Ovary (tissue), 7 donors: ENCODE measurements at regions not wholly inside any gene's neighbourhood (a gene's known extent, or its start where the extent isn't known, plus 50 kb on each side); places are given as distances from the start of the nearest gene placed in this dataset. TPM values are rescaled to one million over a fixed set of nuclear protein-coding genes. Genes with fewer than 3 reads are reported as not detected.

Experiments used
- DNase-seq, 5 donors: peaks; one replicate each; pipeline ENCODE4 v3.0.0-alpha.2; 2019 to 2020
- H3K27ac ChIP-seq, 2 donors: fragments of 200-600 bp; one replicate each; pipeline versions ENCODE4 v1.5.1 to v1.8.0; 2019 to 2022
- H3K27me3 ChIP-seq: fragments of 200-600 bp; one replicate; pipeline ENCODE4 v1.8.0; 2022
- H3K36me3 ChIP-seq: fragments of 200-600 bp; sonication (generic); one replicate; pipeline ENCODE4 v1.5.1; 2019
- H3K4me1 ChIP-seq: one replicate; pipeline ENCODE4 v1.8.1; 2013; ENCODE audit warnings: mild to moderate bottlenecking, moderate library complexity; ENCODE audit not compliant: insufficient read depth
- H3K4me3 ChIP-seq: fragments of 200-600 bp; sonication (generic); one replicate; pipeline ENCODE4 v1.5.1; 2017
- H3K9me3 ChIP-seq, 2 donors: fragments of 200-600 bp in 1 of 2; sonication (generic) in 1 of 2; one replicate each; pipeline versions ENCODE4 v1.5.1 to v1.8.1; 2013 to 2019; ENCODE audit warnings: mild to moderate bottlenecking in 1 of 2, moderate library complexity in 1 of 2
- EP300 ChIP-seq: sonication (generic); formaldehyde crosslinking; IDR thresholded peaks from one replicate; pipeline ENCODE4 v1.6.1; 2017; ENCODE audit warnings: antibody characterized with exemption
- POLR2A ChIP-seq: fragments of 450-650 bp; IDR thresholded peaks from one replicate; pipeline ENCODE4 v1.6.1; 2017; ENCODE audit warnings: antibody characterized with exemption, mild to moderate bottlenecking, moderate library complexity
- WGBS, 3 donors: extraction: QIAGEN DNeasy Blood & Tissue Kit in 1 of 3; methylation state at CpG; one replicate each; pipeline versions ENCODE4 v1.1.5 to v1.1.7; 2013 to 2017; 5-methylcytosine and 5-hydroxymethylcytosine counted together
- intact Hi-C, 4 donors: fragments of 100-400 bp; cut with DNase I; formaldehyde crosslinking; loops; one replicate each; pipeline versions ENCODE4 v1.11.0 to v1.15.1; 2022 to 2023
- microRNA counts: library from miRNA; unstranded; fragments of <30 nt; microRNA quantifications from one replicate; lab custom pipeline; 2016
- microRNA-seq, 3 donors: library from miRNA; unstranded; fragments of <30 nt; microRNA quantifications; one replicate each; pipeline versions ENCODE4 to v1.2.0, GENCODE V29; 2019 to 2020
- small RNA-seq: library from RNA; depleted of rRNA; stranded (forward); fragments of <200 nt; gene quantifications from one replicate; pipeline ENCODE3, GENCODE V24; 2016
- TF ChIP-seq, protein P1 (sequence below), 3 donors: fragments of 450-650 bp in 2 of 3; fragments of 200-600 bp in 1 of 3; IDR thresholded peaks; one replicate each; pipeline versions ENCODE4 v1.5.1 to v1.8.0; 2016 to 2022; ENCODE audit warnings: antibody characterized with exemption in 3 of 3, mild to moderate bottlenecking in 1 of 3
- donor health status: DM: no; HTN: no; CAD: no; lungs with moderate emphysema.
- donor health status: DM: no; HTN: no; CAD: no.
- donor health status: Bipolar disorder and iron deficiency.
- donor health status: DM: no; HTN: no; CAD: no.
- donor health status: DM: yes; HTN: yes; CAD: no.

DNA sequence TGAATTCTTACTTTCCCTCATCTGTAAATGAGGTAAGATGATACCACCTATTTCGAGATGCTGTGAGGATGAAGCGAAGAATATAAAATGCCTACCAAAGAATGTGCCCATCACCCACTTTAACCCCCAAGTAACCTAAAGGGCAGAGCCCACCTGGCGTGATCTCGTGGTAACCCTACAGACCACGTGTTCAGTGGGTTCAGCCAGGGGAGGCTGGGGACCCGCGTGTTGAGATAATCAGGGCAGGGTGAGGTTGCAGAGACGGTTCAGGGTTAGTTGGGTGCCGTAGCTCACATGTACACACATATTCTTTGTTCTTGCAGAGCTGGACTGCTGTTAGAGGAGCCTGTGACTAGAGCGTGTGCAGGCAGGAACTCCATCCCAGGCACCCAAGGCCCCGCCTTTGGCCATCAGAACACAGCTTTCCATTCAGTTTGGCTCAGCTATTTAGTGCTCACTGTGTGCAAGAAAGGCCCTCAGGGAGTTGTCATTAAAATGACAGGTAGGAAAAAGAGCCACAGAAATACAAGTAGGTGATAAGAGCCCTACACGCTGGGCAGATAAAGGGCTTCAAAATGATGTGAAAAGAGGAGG lies 56.5 kb upstream of the HAND1 start:
- Histone ChIP-seq H3K9me3 (no peaks in the 10 kb centered on the region), H3K4me1 (no peaks in the 10 kb centered on the region), H3K4me3 (no peak overlapping the region), H3K27ac (no peak overlapping the region), H3K27me3 (no peaks in the 10 kb centered on the region), H3K36me3 (no peaks in the 10 kb centered on the region)
- DNase-seq: no peak
- 56 to 74% (median 60%) methylated on average over 12 of the region's 12 CpGs for WGBS, 3 donors
- intact Hi-C loops: no loop called here
- TF ChIP-seq, protein P1, sequence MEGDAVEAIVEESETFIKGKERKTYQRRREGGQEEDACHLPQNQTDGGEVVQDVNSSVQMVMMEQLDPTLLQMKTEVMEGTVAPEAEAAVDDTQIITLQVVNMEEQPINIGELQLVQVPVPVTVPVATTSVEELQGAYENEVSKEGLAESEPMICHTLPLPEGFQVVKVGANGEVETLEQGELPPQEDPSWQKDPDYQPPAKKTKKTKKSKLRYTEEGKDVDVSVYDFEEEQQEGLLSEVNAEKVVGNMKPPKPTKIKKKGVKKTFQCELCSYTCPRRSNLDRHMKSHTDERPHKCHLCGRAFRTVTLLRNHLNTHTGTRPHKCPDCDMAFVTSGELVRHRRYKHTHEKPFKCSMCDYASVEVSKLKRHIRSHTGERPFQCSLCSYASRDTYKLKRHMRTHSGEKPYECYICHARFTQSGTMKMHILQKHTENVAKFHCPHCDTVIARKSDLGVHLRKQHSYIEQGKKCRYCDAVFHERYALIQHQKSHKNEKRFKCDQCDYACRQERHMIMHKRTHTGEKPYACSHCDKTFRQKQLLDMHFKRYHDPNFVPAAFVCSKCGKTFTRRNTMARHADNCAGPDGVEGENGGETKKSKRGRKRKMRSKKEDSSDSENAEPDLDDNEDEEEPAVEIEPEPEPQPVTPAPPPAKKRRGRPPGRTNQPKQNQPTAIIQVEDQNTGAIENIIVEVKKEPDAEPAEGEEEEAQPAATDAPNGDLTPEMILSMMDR (IDR thresholded peaks at IDR 0.05): no peak
- TF ChIP-seq EP300 (no peak), POLR2A (no peak)

DNA sequence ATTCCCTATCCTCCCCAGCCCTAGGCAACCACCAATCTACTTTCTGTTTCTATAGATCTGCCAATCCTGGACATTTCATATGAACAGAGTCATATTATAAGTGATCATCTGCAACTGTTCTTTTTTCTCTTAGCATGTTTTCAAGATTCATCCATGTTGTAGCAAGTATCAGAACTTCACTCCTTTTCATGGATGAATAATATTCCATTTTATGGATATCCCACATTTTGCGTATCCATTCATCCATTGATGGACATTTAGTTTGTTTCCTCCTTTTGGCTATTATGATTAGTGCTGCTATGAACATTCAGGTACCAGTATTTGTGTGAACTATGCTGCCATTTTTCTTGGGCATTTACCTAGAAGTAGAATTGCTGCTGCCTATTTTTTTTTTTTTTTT lies 51.3 kb upstream of the HAND1 start:
- H3K27me3 ChIP-seq: no peaks in the 10 kb centered on the region
- H3K4me3 ChIP-seq: no peak overlapping the region
- WGBS, 3 donors: 93 to 99% (median 98%) methylated on average over 1 of the region's 1 CpG
- H3K9me3 ChIP-seq: no peaks in the 10 kb centered on the region
- no peaks in the 10 kb centered on the region for H3K4me1 ChIP-seq
- H3K27ac ChIP-seq: no peak overlapping the region
- no peak for DNase-seq
- H3K36me3 ChIP-seq: no peaks in the 10 kb centered on the region
- intact Hi-C loops: no loop called here
- TF ChIP-seq POLR2A (no peak), EP300 (no peak)
- TF ChIP-seq, protein P1 (IDR thresholded peaks at IDR 0.05): no peak

DNA sequence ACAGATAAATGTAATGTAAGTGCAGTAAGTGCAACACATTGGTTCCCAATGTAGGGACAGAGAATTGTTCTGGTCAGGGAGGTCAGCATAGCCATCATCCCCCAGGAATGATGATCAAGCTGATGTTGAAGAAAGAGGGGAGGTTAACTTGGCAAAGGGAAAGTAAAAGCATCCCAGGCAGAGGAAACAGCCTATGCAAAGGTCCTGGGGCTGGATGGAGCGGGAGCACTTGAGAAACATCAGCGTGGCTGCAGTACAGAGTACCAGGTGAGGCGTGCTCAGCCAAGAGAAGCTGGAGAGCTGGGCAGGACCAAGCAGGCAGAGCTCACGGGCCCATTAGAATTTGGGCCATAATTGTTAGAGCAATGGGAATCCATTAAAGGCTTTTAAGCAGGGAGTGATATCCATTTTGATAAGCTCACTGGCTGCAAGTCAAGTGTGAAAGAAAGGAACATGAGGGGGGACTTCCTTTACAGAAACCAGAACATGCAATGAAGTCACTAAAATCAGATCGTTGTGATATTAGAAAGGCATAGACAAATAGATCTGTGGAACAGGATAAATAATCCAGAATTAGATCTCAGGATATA lies 50.1 kb upstream of the HAND1 start:
- intact Hi-C loops: no loop called here
- no peaks in the 10 kb centered on the region for H3K27me3 ChIP-seq
- WGBS, 3 donors: 80 to 92% (median 87%) methylated on average over 5 of the region's 5 CpGs

More for the DNA sequence above, 50.1 kb upstream of the HAND1 start:
- Histone ChIP-seq H3K36me3 (no peaks in the 10 kb centered on the region), H3K9me3 (no peaks in the 10 kb centered on the region), H3K4me3 (no peak overlapping the region), H3K27ac (no peak overlapping the region), H3K4me1 (no peaks in the 10 kb centered on the region)
- TF ChIP-seq, protein P1 (IDR thresholded peaks at IDR 0.05): no peak
- no peak for TF ChIP-seq EP300
- TF ChIP-seq POLR2A: no peak
- no peak for DNase-seq

MicroRNA genes in the stretch of these regions (microRNA counts, 767-probe panel; counts per million panel counts)
- 530 counts per million, percentile 78 among the panel's probes with 10 or more counts for microRNA hsa-miR-1303 (lab: Ali Mortazavi, UCI)
- microRNA hsa-miR-3141 (lab: Ali Mortazavi, UCI): 530 counts per million, percentile 78 among the panel's probes with 10 or more counts

Small RNAs in the stretch of these regions (microRNA-seq; reads per million reads assigned to microRNA genes)
- 0 reads per million in 3 donors for gene MIR1303
- gene MIR3141: 0 reads per million in 3 donors

Small RNAs in the stretch of these regions (small RNA-seq; reads per million reads assigned to genes)
- gene MIR1303 (not detected), gene MIR3141 (not detected)
